KMS-11 (cell line): ENCODE measurements at regions not wholly inside any gene's neighbourhood (a gene's known extent, or its start where the extent isn't known, plus 50 kb on each side); places are given as distances from the start of the nearest gene placed in this dataset.

Source experiments
- H2AFZ ChIP-seq: fragments of 200-600 bp; sonication (generic); 2 replicates; pipeline ENCODE4 v1.6.1; 2016; ENCODE audit warnings: antibody characterized with exemption, mixed run types, low read depth
- H3K27ac ChIP-seq: fragments of 200-600 bp; sonication (generic); 2 replicates; pipeline ENCODE4 v1.6.1; 2016; ENCODE audit warnings: mild to moderate bottlenecking, mixed run types
- H3K27me3 ChIP-seq: fragments of 200-600 bp; sonication (generic); 2 replicates; pipeline ENCODE4 v1.6.1; 2017; ENCODE audit warnings: mild to moderate bottlenecking, low read depth, mixed run types, moderate library complexity; ENCODE audit not compliant: insufficient read depth
- H3K36me3 ChIP-seq: fragments of 200-600 bp; sonication (generic); 2 replicates; pipeline ENCODE4 v1.6.1; 2017; ENCODE audit warnings: mild to moderate bottlenecking, mixed run types; ENCODE audit not compliant: insufficient read depth
- H3K4me1 ChIP-seq: fragments of 200-600 bp; sonication (generic); 2 replicates; pipeline ENCODE4 v1.6.1; 2016; ENCODE audit warnings: mild to moderate bottlenecking, low read depth, mixed run types; ENCODE audit not compliant: poor library complexity, severe bottlenecking
- H3K4me2 ChIP-seq: fragments of 200-600 bp; sonication (generic); 2 replicates; pipeline ENCODE4 v1.7.0; 2016; ENCODE audit warnings: mild to moderate bottlenecking, mixed run types
- H3K4me3 ChIP-seq: fragments of 200-600 bp; sonication (generic); IDR thresholded peaks from 2 replicates; pipeline ENCODE4 v1.6.1; 2017; ENCODE audit warnings: low read depth, low read length, mixed read lengths; ENCODE audit not compliant: insufficient read depth
- H3K79me2 ChIP-seq: fragments of 200-600 bp; sonication (generic); 2 replicates; pipeline ENCODE4 v1.6.1; 2016; ENCODE audit warnings: low read depth, mixed run types; ENCODE audit not compliant: insufficient read depth
- H3K9ac ChIP-seq: fragments of 200-600 bp; sonication (generic); 2 replicates; pipeline ENCODE4 v1.6.1; 2016; ENCODE audit warnings: mild to moderate bottlenecking, mixed run types
- H4K20me1 ChIP-seq: fragments of 200-600 bp; sonication (generic); 2 replicates; pipeline ENCODE4 v1.6.1; 2016; ENCODE audit warnings: mild to moderate bottlenecking, mixed run types; ENCODE audit not compliant: insufficient read depth
- TF ChIP-seq, protein P1 (sequence below): fragments of 200-600 bp; sonication (generic); conservative IDR thresholded peaks from 2 replicates; pipeline ENCODE4 v1.6.1; 2017; ENCODE audit warnings: low read depth, mild to moderate bottlenecking, antibody characterized with exemption, low read length, moderate library complexity, mixed read lengths

DNA sequence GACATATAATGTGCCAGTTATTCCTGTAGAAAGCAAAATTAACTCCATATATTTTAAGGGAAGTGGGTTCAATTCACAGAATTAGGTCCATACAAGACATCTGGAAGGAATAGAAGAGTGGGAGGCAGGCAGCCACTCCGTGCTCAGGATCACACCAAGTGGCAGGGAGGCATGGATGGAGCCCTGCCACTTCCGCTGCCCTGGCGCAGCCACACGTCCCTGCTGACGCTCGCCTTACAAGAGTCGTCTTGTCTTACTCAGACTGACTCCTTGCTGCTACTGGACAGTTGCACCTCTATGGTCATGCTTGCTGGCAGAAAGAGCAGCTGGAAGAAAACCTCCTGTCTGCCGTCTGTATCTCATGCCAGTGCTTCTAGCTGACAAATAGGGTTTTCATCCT lies 579.9 kb upstream of the POM121L12 start:
- TF ChIP-seq, protein P1, sequence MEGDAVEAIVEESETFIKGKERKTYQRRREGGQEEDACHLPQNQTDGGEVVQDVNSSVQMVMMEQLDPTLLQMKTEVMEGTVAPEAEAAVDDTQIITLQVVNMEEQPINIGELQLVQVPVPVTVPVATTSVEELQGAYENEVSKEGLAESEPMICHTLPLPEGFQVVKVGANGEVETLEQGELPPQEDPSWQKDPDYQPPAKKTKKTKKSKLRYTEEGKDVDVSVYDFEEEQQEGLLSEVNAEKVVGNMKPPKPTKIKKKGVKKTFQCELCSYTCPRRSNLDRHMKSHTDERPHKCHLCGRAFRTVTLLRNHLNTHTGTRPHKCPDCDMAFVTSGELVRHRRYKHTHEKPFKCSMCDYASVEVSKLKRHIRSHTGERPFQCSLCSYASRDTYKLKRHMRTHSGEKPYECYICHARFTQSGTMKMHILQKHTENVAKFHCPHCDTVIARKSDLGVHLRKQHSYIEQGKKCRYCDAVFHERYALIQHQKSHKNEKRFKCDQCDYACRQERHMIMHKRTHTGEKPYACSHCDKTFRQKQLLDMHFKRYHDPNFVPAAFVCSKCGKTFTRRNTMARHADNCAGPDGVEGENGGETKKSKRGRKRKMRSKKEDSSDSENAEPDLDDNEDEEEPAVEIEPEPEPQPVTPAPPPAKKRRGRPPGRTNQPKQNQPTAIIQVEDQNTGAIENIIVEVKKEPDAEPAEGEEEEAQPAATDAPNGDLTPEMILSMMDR, result no peak
- Histone ChIP-seq H3K79me2 (no peaks in the 10 kb centered on the region), H3K4me3 (no peak overlapping the region), H3K4me1 (peaks cover 7% of the 10 kb centered on the region), H4K20me1 (no peaks in the 10 kb centered on the region), H2AFZ (no peak overlapping the region), H3K27ac (no peak overlapping the region), H3K27me3 (no peaks in the 10 kb centered on the region), H3K4me2 (no peak overlapping the region), H3K36me3 (no peaks in the 10 kb centered on the region), H3K9ac (no peak overlapping the region)

DNA sequence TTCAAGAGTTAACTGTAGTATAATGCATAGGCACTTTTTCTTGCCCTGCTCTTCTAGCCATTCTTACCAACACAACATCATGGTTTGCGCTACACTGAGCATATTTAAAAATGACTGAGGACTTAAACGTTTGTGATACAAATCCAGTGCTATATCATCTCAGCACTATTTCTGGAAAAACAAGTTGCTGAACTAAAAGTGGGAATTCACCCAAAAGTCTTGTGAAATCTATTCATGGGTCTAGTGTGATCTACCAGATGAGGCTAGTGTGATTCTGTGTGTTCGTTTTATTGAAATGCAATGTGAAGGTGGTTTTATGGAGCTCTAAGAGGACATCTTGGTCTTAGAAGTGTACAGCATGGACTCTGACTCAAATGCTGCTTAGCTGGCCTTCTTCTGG lies 584.6 kb upstream of the POM121L12 start:
- H2AFZ ChIP-seq, result no peak overlapping the region
- TF ChIP-seq, protein P1, result no peak
- no peaks in the 10 kb centered on the region for H3K36me3 ChIP-seq
- no peaks in the 10 kb centered on the region for H4K20me1 ChIP-seq
- no peak overlapping the region for H3K4me3 ChIP-seq
- H3K4me2 ChIP-seq, result no peak overlapping the region
- no peaks in the 10 kb centered on the region for H3K79me2 ChIP-seq
- no peak overlapping the region for H3K27ac ChIP-seq
- no peak overlapping the region for H3K9ac ChIP-seq
- peaks cover 7% of the 10 kb centered on the region for H3K4me1 ChIP-seq
- no peaks in the 10 kb centered on the region for H3K27me3 ChIP-seq

DNA sequence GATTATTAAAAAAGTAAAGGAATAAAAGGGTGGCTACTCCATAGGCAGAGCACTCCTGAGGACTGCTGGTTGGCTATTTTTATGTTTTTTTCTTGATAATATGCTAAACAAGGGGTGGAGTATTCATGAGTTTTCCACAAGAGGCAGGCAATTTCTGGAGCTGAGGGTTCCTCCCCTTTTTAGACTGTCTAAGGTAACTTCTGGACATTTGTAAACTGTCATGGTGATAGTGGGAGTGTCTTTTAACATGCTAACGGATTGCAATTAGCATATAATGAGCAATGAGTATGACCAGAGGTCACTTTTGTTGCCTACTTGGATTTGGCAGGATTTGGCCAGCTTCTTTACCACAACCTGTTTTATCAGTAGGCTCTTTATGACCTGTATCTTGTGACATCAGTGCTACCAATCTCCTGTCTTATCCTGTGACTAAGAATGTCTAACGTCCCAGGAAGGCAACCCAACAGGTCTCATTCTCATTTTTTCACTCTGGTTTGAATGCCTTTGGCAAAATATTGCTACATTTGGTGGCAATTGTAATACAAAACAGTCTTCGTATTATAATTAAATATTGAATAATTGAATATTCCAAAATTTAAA lies 587.8 kb upstream of the POM121L12 start:
- Histone ChIP-seq H3K9ac (no peak overlapping the region), H3K4me1 (peaks cover 7% of the 10 kb centered on the region), H3K36me3 (no peaks in the 10 kb centered on the region; the same call in 1 of the 2 replicates), H3K79me2 (no peaks in the 10 kb centered on the region), H3K4me3 (no peak overlapping the region), H3K27me3 (no peaks in the 10 kb centered on the region), H3K27ac (no peak overlapping the region), H2AFZ (no peak overlapping the region), H3K4me2 (no peak overlapping the region), H4K20me1 (no peaks in the 10 kb centered on the region)
- TF ChIP-seq, protein P1, result no peak

DNA sequence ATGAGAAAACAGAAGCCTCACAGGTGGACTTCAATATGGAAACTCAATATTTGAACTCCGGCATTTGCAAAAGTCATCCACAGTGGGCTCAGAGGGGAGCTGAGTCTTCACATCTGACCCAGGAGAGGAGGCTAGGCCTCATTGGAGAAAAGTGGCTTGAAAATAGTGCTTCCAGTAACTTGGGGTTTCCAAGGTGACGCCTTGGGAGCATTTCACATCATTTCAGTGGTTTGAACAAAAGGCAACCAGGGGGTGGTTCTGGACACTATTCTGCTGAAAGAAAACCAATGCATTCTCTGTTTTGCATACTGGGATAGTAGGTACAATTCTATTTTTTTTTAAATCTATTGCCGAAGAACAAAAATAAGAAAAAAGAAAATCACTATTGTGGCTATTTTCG lies 599.2 kb upstream of the POM121L12 start:
- H4K20me1 ChIP-seq, result no peaks in the 10 kb centered on the region
- H3K9ac ChIP-seq, result no peak overlapping the region
- H3K4me3 ChIP-seq, result no peak overlapping the region
- TF ChIP-seq, protein P1, result no peak
- no peak overlapping the region for H2AFZ ChIP-seq
- H3K4me2 ChIP-seq, result no peak overlapping the region
- no peaks in the 10 kb centered on the region for H3K79me2 ChIP-seq
- no peaks in the 10 kb centered on the region for H3K27me3 ChIP-seq
- H3K27ac ChIP-seq, result no peak overlapping the region
- H3K4me1 ChIP-seq, result no peaks in the 10 kb centered on the region
- no peaks in the 10 kb centered on the region for H3K36me3 ChIP-seq
